Upper lobe of left lung (tissue), 6 donors: ENCODE measurements at regions not wholly inside any gene's neighbourhood (a gene's known extent, or its start where the extent isn't known, plus 50 kb on each side); places are given as distances from the start of the nearest gene placed in this dataset.

ENCODE experiments used
- ATAC-seq, 2 donors: fragments of 200-7000 bp; cut with Tn5 transposase; one replicate each; pipeline ENCODE4 v1.9.1; 2022; ENCODE audit warnings: mild to moderate bottlenecking in 2 of 2, moderate library complexity in 2 of 2; ENCODE audit not compliant: low FRiP score in 2 of 2
- DNase-seq, 2 donors: peaks; one replicate each; pipeline ENCODE4 v3.0.0-alpha.2; 2019 to 2020
- H3K27ac ChIP-seq, 4 donors: fragments of 200-600 bp; sonication (generic); one replicate each; pipeline ENCODE4 v1.5.1; 2016 to 2019
- H3K27me3 ChIP-seq, 4 donors: fragments of 200-600 bp; sonication (generic); one replicate each; pipeline ENCODE4 v1.5.1; 2017 to 2019
- H3K36me3 ChIP-seq, 4 donors: fragments of 200-600 bp; sonication (generic); one replicate each; pipeline ENCODE4 v1.5.1; 2016 to 2019
- H3K4me1 ChIP-seq, 4 donors: fragments of 200-600 bp; sonication (generic); one replicate each; pipeline ENCODE4 v1.5.1; 2018 to 2019
- H3K4me3 ChIP-seq, 4 donors: fragments of 200-600 bp; sonication (generic); one replicate each; pipeline ENCODE4 v1.5.1; 2017 to 2019; ENCODE audit warnings: mild to moderate bottlenecking in 2 of 4, moderate library complexity in 1 of 4
- H3K9me3 ChIP-seq, 4 donors: fragments of 200-600 bp; sonication (generic); one replicate each; pipeline ENCODE4 v1.5.1; 2018 to 2019
- CTCF ChIP-seq, 6 experiments: fragments of 450-650 bp in 4 of 6; fragments of 200-600 bp in 2 of 6; sonication (generic) in 2 of 6; IDR thresholded peaks; one replicate each; pipeline ENCODE4 v1.5.1; 2016 to 2019; ENCODE audit warnings: antibody characterized with exemption in 6 of 6
- EP300 ChIP-seq, 4 donors: sonication (generic); formaldehyde crosslinking; IDR thresholded peaks; one replicate each; pipeline ENCODE4 v1.5.1; 2017; ENCODE audit warnings: antibody characterized with exemption in 4 of 4, control low read depth in 2 of 4
- POLR2A ChIP-seq, 4 donors: fragments of 450-650 bp; IDR thresholded peaks; one replicate each; pipeline ENCODE4 v1.5.1; 2016 to 2017; ENCODE audit warnings: antibody characterized with exemption in 4 of 4, mild to moderate bottlenecking in 2 of 4
- POLR2AphosphoS5 ChIP-seq, 2 donors: sonication (generic); formaldehyde crosslinking; IDR thresholded peaks; one replicate each; pipeline ENCODE4 v1.5.1; 2017; ENCODE audit warnings: antibody characterized with exemption in 2 of 2
- WGBS, 2 donors: methylation state at CpG; one replicate each; pipeline ENCODE4 v1.1.5; 2017 to 2018; 5-methylcytosine and 5-hydroxymethylcytosine counted together
- donor health status: DM: no; HTN: no; CAD: no; lungs with moderate emphysema.
- donor health status: DM: no; HTN: yes; CAD: no; lungs with severe emphysema.

GRCh38 chr13:44230071-44230470 is 143.6 kb upstream of the SERP2 start:
- Histone ChIP-seq H3K27me3 (no peaks in the 10 kb centered on the region), H3K9me3 (no peaks in the 10 kb centered on the region), H3K27ac (no peak overlapping the region), H3K36me3 (no peaks in the 10 kb centered on the region), H3K4me3 (no peak overlapping the region), H3K4me1 (peaks cover 15 to 27% (median 21%) of the 10 kb centered on the region in 4 donors)
- no peak for TF ChIP-seq POLR2AphosphoS5 (IDR thresholded peaks at IDR 0.05)
- WGBS, 2 donors = 75 to 80% methylated on average over 7 of the region's 7 CpGs
- DNase-seq (no peak), ATAC-seq (no peak)

GRCh38 chr13:44230736-44231135 is 142.9 kb upstream of the SERP2 start:
- Histone ChIP-seq H3K27ac (peak overlapping the region in 2 of 4 donors; percentile 1 to 70), H3K36me3 (no peaks in the 10 kb centered on the region), H3K4me1 (peaks cover 17 to 30% (median 21%) of the 10 kb centered on the region in 4 donors), H3K27me3 (no peaks in the 10 kb centered on the region), H3K9me3 (no peaks in the 10 kb centered on the region), H3K4me3 (no peak overlapping the region)
- TF ChIP-seq EP300 (IDR thresholded peaks at IDR 0.05) = no peak
- TF ChIP-seq POLR2A (IDR thresholded peaks at IDR 0.05) = no peak
- TF ChIP-seq POLR2AphosphoS5 (IDR thresholded peaks at IDR 0.05) = no peak
- TF ChIP-seq CTCF (IDR thresholded peaks at IDR 0.05) = no peak
- 78 to 86% methylated on average over 6 of the region's 6 CpGs for WGBS, 2 donors
- DNase-seq (no peak), ATAC-seq (no peak)

DNA sequence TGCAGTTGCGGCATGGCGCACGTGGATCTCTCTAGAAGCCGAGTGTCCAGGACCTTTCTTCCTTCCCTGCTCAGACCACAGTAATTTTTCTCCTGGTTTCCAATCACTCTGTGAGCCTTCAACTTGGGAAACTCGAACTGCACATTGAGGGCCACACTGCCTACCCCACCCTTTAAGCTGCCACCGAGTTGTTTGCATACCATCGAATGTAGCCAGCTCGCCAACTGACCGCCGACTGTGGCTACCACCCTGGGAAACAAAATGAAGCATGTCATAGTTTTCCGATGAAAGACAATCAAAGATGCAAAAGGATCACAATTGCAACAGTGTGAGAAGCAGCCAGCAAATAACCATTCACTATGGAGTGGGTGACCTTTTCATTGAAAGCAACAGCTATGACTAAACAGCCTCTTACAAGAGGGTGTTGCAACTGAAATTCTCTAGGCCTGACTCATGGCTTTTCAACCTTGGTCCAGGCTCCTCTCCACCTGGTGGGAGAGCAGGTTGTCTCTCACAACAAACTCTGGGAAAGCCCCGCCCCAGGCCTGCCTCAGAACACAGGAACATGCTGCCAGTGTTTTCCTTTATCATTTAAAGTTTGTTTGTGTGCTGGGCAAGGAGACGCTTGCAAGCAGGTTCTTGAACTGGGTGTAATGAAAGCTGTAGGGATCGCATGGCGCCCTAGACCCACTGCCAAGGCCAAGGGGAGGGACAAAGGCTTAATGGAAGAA is 141.7 kb upstream of the SERP2 start:
- 70 to 81% methylated on average over 15 of the region's 15 CpGs for WGBS, 2 donors
- ATAC-seq (peak; percentile 62 to 89), DNase-seq (peak in 1 of 2 donors; percentile 94)
- no peaks in the 10 kb centered on the region for H3K9me3 ChIP-seq
- H3K4me1 ChIP-seq = peaks cover 29 to 43% (median 33%) of the 10 kb centered on the region in 4 donors
- H3K4me3 ChIP-seq = no peak overlapping the region
- TF ChIP-seq POLR2A (IDR thresholded peaks at IDR 0.05) (no peak), POLR2AphosphoS5 (IDR thresholded peaks at IDR 0.05) (peak; percentile 85), CTCF (IDR thresholded peaks at IDR 0.05) (peak in 2 of 6 experiments; percentile 20 to 44), EP300 (IDR thresholded peaks at IDR 0.05) (peak in 3 of 4 donors; percentile 17 to 96 (median 71))
- H3K36me3 ChIP-seq = no peaks in the 10 kb centered on the region
- H3K27me3 ChIP-seq = no peaks in the 10 kb centered on the region
- H3K27ac ChIP-seq = peak overlapping the region; percentile 64 to 77 (median 72)

DNA sequence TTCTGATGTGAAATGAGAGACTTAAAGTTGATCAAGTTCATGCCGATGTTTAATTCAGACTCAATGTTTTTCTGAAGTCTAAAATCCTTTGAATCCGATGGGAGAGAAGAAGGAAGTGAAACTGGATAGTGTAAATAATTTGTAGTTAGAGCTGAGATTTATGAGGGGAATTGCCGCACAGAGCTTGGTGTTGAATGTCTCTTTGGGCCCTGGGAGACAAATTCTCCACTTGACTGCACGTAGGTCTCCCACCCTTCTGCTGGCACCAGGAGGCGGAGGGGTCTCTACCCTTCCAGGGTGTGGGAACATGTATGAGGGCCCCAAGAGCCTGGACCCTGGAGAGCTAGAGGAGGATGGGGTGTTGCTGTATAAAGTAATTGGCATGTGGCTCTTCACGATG is 140.8 kb upstream of the SERP2 start:
- no peak for DNase-seq
- WGBS, 2 donors = 54 to 58% methylated on average over 6 of the region's 6 CpGs
- H3K4me1 ChIP-seq = peaks cover 29 to 47% (median 38%) of the 10 kb centered on the region in 4 donors

GRCh38 chr13:44234566-44234965 is 139.1 kb upstream of the SERP2 start:
- H3K4me1 ChIP-seq = peaks cover 36 to 54% (median 43%) of the 10 kb centered on the region in 4 donors
- DNase-seq (no peak), ATAC-seq (no peak)
- H3K9me3 ChIP-seq = no peaks in the 10 kb centered on the region
- H3K4me3 ChIP-seq = no peak overlapping the region
- peak overlapping the region in 3 of 4 donors; percentile 16 to 91 (median 84) for H3K27ac ChIP-seq
- H3K27me3 ChIP-seq = no peaks in the 10 kb centered on the region
- no peaks in the 10 kb centered on the region for H3K36me3 ChIP-seq
- no peak for TF ChIP-seq CTCF (IDR thresholded peaks at IDR 0.05)
- TF ChIP-seq POLR2A (IDR thresholded peaks at IDR 0.05) = no peak
- no peak for TF ChIP-seq POLR2AphosphoS5 (IDR thresholded peaks at IDR 0.05)
- no peak for TF ChIP-seq EP300 (IDR thresholded peaks at IDR 0.05)
- 91 to 100% methylated on average over 1 of the region's 1 CpG for WGBS, 2 donors

More for the DNA sequence above, 140.8 kb upstream of the SERP2 start:
- H3K27ac ChIP-seq = peak overlapping the region; percentile 64 to 77 (median 72)
- no peaks in the 10 kb centered on the region for H3K9me3 ChIP-seq
- H3K4me3 ChIP-seq = no peak overlapping the region
- no peak for TF ChIP-seq CTCF (IDR thresholded peaks at IDR 0.05)
- no peak for TF ChIP-seq POLR2A (IDR thresholded peaks at IDR 0.05)
- TF ChIP-seq POLR2AphosphoS5 (IDR thresholded peaks at IDR 0.05) = no peak
- TF ChIP-seq EP300 (IDR thresholded peaks at IDR 0.05) = no peak
- no peaks in the 10 kb centered on the region for H3K27me3 ChIP-seq
- no peaks in the 10 kb centered on the region for H3K36me3 ChIP-seq
- no peak for ATAC-seq
